ENCODE measurements at regions not wholly inside any gene's neighbourhood (a gene's known extent, or its start where the extent isn't known, plus 50 kb on each side); places are given as distances from the start of the nearest gene placed in this dataset.

- DNase-seq: no peak
- intact Hi-C loops (cut with DNase I): no loop called here
- no peak overlapping the region for H3K27ac ChIP-seq
- no peaks in the 10 kb centered on the region for H3K4me1 ChIP-seq (replicated peaks in 1 of 2)
- TF ChIP-seq, protein P1, sequence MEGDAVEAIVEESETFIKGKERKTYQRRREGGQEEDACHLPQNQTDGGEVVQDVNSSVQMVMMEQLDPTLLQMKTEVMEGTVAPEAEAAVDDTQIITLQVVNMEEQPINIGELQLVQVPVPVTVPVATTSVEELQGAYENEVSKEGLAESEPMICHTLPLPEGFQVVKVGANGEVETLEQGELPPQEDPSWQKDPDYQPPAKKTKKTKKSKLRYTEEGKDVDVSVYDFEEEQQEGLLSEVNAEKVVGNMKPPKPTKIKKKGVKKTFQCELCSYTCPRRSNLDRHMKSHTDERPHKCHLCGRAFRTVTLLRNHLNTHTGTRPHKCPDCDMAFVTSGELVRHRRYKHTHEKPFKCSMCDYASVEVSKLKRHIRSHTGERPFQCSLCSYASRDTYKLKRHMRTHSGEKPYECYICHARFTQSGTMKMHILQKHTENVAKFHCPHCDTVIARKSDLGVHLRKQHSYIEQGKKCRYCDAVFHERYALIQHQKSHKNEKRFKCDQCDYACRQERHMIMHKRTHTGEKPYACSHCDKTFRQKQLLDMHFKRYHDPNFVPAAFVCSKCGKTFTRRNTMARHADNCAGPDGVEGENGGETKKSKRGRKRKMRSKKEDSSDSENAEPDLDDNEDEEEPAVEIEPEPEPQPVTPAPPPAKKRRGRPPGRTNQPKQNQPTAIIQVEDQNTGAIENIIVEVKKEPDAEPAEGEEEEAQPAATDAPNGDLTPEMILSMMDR (IDR thresholded peaks at IDR 0.05): no peak
- TF ChIP-seq POLR2A (IDR thresholded peaks at IDR 0.05): no peak
- no peaks in the 10 kb centered on the region for H3K27me3 ChIP-seq
- H3K9me3 ChIP-seq (replicated peaks in 1 of 3): peaks cover 0 to 4% (median 0%) of the 10 kb centered on the region in 3 donors
- H3K4me3 ChIP-seq: no peak overlapping the region
- 59 to 79% (median 74%) methylated on average over 3 of the region's 3 CpGs for WGBS, 4 donors
- no peaks in the 10 kb centered on the region for H3K36me3 ChIP-seq (replicated peaks in 1 of 2)
These were observed 64.6 kb downstream of the INHBB start for GRCh38 chr2:120410487-120410886.

- intact Hi-C loops (cut with DNase I): no loop called here
- Histone ChIP-seq H3K4me3 (no peak overlapping the region), H3K36me3 (replicated peaks in 1 of 2) (no peaks in the 10 kb centered on the region), H3K9me3 (replicated peaks in 1 of 3) (no peaks in the 10 kb centered on the region), H3K27me3 (no peaks in the 10 kb centered on the region), H3K27ac (no peak overlapping the region), H3K4me1 (replicated peaks in 1 of 2) (no peaks in the 10 kb centered on the region)
- TF ChIP-seq, protein P1 (IDR thresholded peaks at IDR 0.05): no peak
- no peak for TF ChIP-seq POLR2A (IDR thresholded peaks at IDR 0.05)
- DNase-seq: no peak
- WGBS, 4 donors: 76 to 87% (median 82%) methylated on average over 1 of the region's 1 CpG
These were observed 69.1 kb downstream of the INHBB start for GRCh38 chr2:120415060-120415459.

GRCh38 chr2:120415728-120416509 lies 70.0 kb downstream of the INHBB start:
- Histone ChIP-seq H3K36me3 (replicated peaks in 1 of 2) (no peaks in the 10 kb centered on the region), H3K4me1 (replicated peaks in 1 of 2) (no peaks in the 10 kb centered on the region), H3K4me3 (no peak overlapping the region), H3K27me3 (no peaks in the 10 kb centered on the region), H3K9me3 (replicated peaks in 1 of 3) (no peaks in the 10 kb centered on the region), H3K27ac (no peak overlapping the region)
- intact Hi-C loops (cut with DNase I): no loop called here
- no peak for DNase-seq
- TF ChIP-seq, protein P1 (IDR thresholded peaks at IDR 0.05): no peak
- TF ChIP-seq POLR2A (IDR thresholded peaks at IDR 0.05): no peak
- 86 to 92% (median 89%) methylated on average over 6 to 13 of the region's 13 CpGs for WGBS, 4 donors

DNA sequence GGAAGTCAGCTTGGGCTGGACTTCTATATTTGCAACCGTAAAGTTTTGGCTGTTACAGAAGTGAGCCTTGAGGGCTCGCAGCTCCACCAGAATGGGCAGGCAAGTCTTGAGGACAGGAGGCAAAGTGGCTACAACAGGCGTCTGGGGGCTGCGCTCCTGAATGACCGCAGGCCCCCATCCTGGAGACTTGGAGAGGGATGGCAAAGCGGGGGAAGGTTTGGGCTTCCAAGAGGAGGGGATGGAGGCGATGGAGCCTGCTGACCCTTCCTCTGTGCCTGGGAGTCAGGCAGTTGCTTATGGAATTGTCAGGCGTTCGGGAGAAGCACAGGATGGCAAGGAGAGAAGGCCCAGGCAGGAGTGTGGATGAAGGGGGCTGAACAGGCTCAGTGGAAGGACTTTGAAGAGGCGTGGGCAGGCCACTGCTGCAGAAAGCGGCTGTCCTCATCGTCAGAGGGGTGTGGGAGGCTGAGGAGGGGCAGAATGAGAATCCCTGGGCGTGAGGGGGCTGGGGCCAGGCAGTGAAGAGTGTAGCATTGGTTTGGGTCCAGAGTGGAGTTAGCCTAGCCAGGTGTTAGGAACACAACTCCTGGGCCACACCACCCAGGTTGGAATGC lies 72.3 kb downstream of the INHBB start:
- H3K36me3 ChIP-seq (replicated peaks in 1 of 2): no peaks in the 10 kb centered on the region
- 82 to 90% (median 87%) methylated on average over 13 of the region's 13 CpGs for WGBS, 4 donors
- peak in 2 of 7 donors; percentile 3 to 6 for DNase-seq
- H3K27me3 ChIP-seq: no peaks in the 10 kb centered on the region
- no peak overlapping the region for H3K27ac ChIP-seq
- intact Hi-C loops (cut with DNase I): no loop called here
- H3K9me3 ChIP-seq (replicated peaks in 1 of 3): no peaks in the 10 kb centered on the region
- TF ChIP-seq, protein P1 (IDR thresholded peaks at IDR 0.05): no peak
- TF ChIP-seq POLR2A (IDR thresholded peaks at IDR 0.05): no peak
- H3K4me3 ChIP-seq: no peak overlapping the region
- no peaks in the 10 kb centered on the region for H3K4me1 ChIP-seq (replicated peaks in 1 of 2)
